ENCODE measurements at regions not wholly inside any gene's neighbourhood (a gene's known extent, or its start where the extent isn't known, plus 50 kb on each side); places are given as distances from the start of the nearest gene placed in this dataset.

DNA sequence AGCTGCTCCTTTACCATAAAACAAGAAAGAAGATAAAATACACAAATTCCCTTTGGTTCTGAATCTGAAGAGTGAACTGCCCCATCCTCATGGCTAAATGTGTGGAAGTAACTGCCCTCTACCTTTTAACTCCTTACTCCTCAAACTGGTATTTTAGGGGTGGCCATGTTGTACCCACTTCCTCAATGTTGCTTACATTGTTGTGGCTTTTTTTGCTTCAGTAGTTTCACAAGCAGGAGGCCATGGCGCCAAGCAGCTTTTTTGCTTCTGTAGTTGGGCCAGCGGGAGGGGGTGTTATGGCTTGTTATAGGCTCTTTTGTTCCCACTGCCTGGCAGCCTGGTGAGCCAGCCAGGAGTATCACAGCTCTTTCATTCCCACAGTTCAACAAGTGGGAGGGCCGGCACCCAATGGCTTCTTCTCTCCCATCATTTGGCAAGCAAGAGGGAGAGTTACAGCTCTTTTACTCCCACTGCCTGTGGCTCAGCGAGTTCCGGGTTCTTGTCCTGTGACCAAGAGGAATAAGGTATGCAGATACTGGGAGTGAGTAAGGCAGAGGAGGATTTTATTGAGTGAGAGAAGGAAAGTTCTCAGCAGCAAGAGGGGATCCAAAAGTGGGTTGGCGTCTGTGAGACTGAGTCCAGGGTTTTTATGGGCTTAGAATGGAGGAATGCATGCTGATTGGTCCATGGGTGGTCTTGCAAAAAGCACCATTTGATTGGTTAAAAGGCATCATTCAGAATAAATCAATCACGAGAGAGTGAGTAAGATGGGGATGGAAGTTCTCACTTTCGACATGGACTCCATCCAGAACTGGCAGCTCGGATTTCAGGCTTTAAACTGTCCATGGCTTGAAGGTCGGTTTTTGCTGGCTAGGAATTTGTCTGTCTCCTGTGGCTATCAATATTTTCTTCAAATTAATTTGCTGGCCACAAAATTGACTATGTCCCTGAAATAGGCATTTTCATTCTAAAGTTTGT lies 429.6 kb downstream of the HLX start:
- peaks cover 4 to 12% (median 8%) of the 10 kb centered on the region in 7 donors for H3K9me3 Mint-ChIP-seq
- no peak for DNase-seq
- Histone ChIP-seq H3K27ac (ENCODE audit: low read depth in 1 of 2, low read length in 2 of 2) (no peak overlapping the region), H3K27me3 (ENCODE audit: control insufficient read depth in 2 of 2, insufficient read depth in 2 of 2, low read length in 2 of 2) (no peaks in the 10 kb centered on the region), H3K79me2 (ENCODE audit: insufficient read depth, low read length) (no peaks in the 10 kb centered on the region), H2AFZ (ENCODE audit: insufficient read depth, low read depth, low read length, poor library complexity, severe bottlenecking) (no peak overlapping the region), H3K4me1 (ENCODE audit: control insufficient read depth in 1 of 2, insufficient read depth in 2 of 2, low read length in 2 of 2) (no peaks in the 10 kb centered on the region), H3K9ac (ENCODE audit: insufficient read depth, low read length, poor library complexity, severe bottlenecking) (no peak overlapping the region), H3K36me3 (replicated peaks in 1 of 2; ENCODE audit: control insufficient read depth in 1 of 2, insufficient read depth in 2 of 2, low read length in 2 of 2) (no peaks in the 10 kb centered on the region), H3K4me3 (replicated peaks in 1 of 3; ENCODE audit: low read depth in 2 of 3, low read length in 3 of 3) (no peak overlapping the region), H3K4me2 (replicated peaks; ENCODE audit: extremely low read depth, low read length, poor library complexity, severe bottlenecking) (no peak overlapping the region), H3K9me3 (replicated peaks in 1 of 2; ENCODE audit: control insufficient read depth in 1 of 2, insufficient read depth in 1 of 2, low read length in 2 of 2) (peaks cover 0 to 8% of the 10 kb centered on the region in 2 donors), H4K20me1 (ENCODE audit: insufficient read depth, low read length) (no peaks in the 10 kb centered on the region)
- no peaks in the 10 kb centered on the region for H3K36me3 Mint-ChIP-seq
- TF ChIP-seq, protein P1, sequence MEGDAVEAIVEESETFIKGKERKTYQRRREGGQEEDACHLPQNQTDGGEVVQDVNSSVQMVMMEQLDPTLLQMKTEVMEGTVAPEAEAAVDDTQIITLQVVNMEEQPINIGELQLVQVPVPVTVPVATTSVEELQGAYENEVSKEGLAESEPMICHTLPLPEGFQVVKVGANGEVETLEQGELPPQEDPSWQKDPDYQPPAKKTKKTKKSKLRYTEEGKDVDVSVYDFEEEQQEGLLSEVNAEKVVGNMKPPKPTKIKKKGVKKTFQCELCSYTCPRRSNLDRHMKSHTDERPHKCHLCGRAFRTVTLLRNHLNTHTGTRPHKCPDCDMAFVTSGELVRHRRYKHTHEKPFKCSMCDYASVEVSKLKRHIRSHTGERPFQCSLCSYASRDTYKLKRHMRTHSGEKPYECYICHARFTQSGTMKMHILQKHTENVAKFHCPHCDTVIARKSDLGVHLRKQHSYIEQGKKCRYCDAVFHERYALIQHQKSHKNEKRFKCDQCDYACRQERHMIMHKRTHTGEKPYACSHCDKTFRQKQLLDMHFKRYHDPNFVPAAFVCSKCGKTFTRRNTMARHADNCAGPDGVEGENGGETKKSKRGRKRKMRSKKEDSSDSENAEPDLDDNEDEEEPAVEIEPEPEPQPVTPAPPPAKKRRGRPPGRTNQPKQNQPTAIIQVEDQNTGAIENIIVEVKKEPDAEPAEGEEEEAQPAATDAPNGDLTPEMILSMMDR (IDR thresholded peaks at IDR 0.05): no peak
- no peak overlapping the region for H3K27ac Mint-ChIP-seq
- peaks cover 0 to 2% (median 0%) of the 10 kb centered on the region in 3 donors for H3K27me3 Mint-ChIP-seq (ENCODE audit: low read depth in 3 of 3)
- 96% methylated on average over 5 of the region's 10 CpGs for WGBS (ENCODE audit: insufficient coverage)
- intact Hi-C loops (cut with micrococcal nuclease): no loop called here
- H3K4me3 Mint-ChIP-seq: no peak overlapping the region
- H3K4me1 Mint-ChIP-seq: no peaks in the 10 kb centered on the region

DNA sequence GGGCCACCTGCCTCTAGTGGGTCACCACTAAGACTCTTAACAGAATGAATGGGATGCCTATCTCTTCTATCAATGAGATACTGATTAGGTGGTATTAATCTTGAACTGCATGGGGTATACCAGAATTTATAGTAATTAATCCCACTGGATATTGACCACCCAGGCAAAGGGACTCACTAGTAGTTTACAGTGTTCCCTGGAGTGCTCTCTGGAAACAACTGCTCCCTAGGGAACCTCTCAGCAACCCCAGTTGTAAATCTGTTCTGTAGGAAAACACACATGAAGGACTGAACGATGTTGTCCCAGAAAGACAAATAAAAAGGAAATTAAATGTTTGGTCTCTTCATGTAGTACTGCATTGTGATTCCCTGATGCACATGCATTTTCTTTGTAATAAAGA lies 430.5 kb downstream of the HLX start:
- intact Hi-C loops (cut with micrococcal nuclease): no loop called here
- Histone ChIP-seq H3K27ac (ENCODE audit: low read depth in 1 of 2, low read length in 2 of 2) (no peak overlapping the region), H3K79me2 (ENCODE audit: insufficient read depth, low read length) (no peaks in the 10 kb centered on the region), H3K4me1 (ENCODE audit: control insufficient read depth in 1 of 2, insufficient read depth in 2 of 2, low read length in 2 of 2) (no peaks in the 10 kb centered on the region), H3K36me3 (replicated peaks in 1 of 2; ENCODE audit: control insufficient read depth in 1 of 2, insufficient read depth in 2 of 2, low read length in 2 of 2) (no peaks in the 10 kb centered on the region), H3K27me3 (ENCODE audit: control insufficient read depth in 2 of 2, insufficient read depth in 2 of 2, low read length in 2 of 2) (no peaks in the 10 kb centered on the region), H4K20me1 (ENCODE audit: insufficient read depth, low read length) (no peaks in the 10 kb centered on the region), H3K9ac (ENCODE audit: insufficient read depth, low read length, poor library complexity, severe bottlenecking) (no peak overlapping the region), H3K4me3 (replicated peaks in 1 of 3; ENCODE audit: low read depth in 2 of 3, low read length in 3 of 3) (no peak overlapping the region), H2AFZ (ENCODE audit: insufficient read depth, low read depth, low read length, poor library complexity, severe bottlenecking) (no peak overlapping the region), H3K4me2 (replicated peaks; ENCODE audit: extremely low read depth, low read length, poor library complexity, severe bottlenecking) (no peak overlapping the region), H3K9me3 (replicated peaks in 1 of 2; ENCODE audit: control insufficient read depth in 1 of 2, insufficient read depth in 1 of 2, low read length in 2 of 2) (peaks cover 0 to 8% of the 10 kb centered on the region in 2 donors)
- Mint-ChIP-seq H3K27ac (no peak overlapping the region), H3K27me3 (ENCODE audit: low read depth in 3 of 3) (peaks cover 0 to 2% (median 0%) of the 10 kb centered on the region in 3 donors), H3K9me3 (peaks cover 4 to 12% (median 8%) of the 10 kb centered on the region in 7 donors), H3K4me1 (no peaks in the 10 kb centered on the region), H3K4me3 (no peak overlapping the region), H3K36me3 (no peaks in the 10 kb centered on the region)
- TF ChIP-seq, protein P1 (IDR thresholded peaks at IDR 0.05): no peak
- no CpG with 5 or more reads among the region's 1 CpG for WGBS (ENCODE audit: insufficient coverage)
- no peak for DNase-seq

All from CD14-positive monocyte (primary cell).